MG63 (cell line): ENCODE measurements at regions not wholly inside any gene's neighbourhood (a gene's known extent, or its start where the extent isn't known, plus 50 kb on each side); places are given as distances from the start of the nearest gene placed in this dataset.
"Not testable (repeated sequence)": the region's sequence is repeated elsewhere in the genome, so short reads cannot be mapped to it uniquely, and the experiment has no call there.

Experiments
- DNase-seq: peaks from one replicate; pipeline ENCODE4 v3.0.0-alpha.2; 2020
- H3K27me3 ChIP-seq: fragments of 250-450 bp; sonication (Bioruptor Pico); 2 replicates; pipeline ENCODE4 v1.5.1; 2020; ENCODE audit warnings: mild to moderate bottlenecking, moderate library complexity
- H3K36me3 ChIP-seq: fragments of 250-450 bp; sonication (Bioruptor Pico); 2 replicates; pipeline ENCODE4 v1.5.1; 2020; ENCODE audit warnings: mild to moderate bottlenecking, moderate library complexity
- H3K4me3 ChIP-seq: fragments of 250-450 bp; sonication (Bioruptor Pico); 2 replicates; pipeline ENCODE4 v1.5.1; 2020; ENCODE audit warnings: mild to moderate bottlenecking, moderate library complexity
- H3K9me3 ChIP-seq: fragments of 250-450 bp; sonication (Bioruptor Pico); 2 replicates; pipeline ENCODE4 v1.5.1; 2020; ENCODE audit warnings: mild to moderate bottlenecking, moderate library complexity

DNA sequence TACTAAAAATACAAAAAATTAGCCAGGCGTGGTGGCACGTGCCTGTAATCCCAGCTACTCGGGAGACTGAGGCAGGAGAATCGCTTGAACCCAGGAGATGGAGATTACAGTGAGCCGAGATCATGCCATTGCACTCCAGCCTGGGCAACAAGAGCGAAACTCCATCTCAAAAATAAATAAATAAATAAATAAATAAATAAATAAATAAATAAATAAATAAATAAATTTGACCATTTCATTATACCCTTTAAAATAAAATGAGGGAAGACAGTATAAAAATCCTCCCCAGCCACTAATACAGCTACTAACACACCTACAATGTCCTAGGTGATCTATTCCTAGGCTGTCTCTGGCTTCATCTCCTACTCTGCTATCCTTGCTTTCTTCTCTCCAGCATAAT lies 562.8 kb downstream of the ZBBX start:
- H3K27me3 ChIP-seq, H3K4me3 ChIP-seq, DNase-seq, H3K9me3 ChIP-seq, H3K36me3 ChIP-seq: not testable (repeated sequence)

DNA sequence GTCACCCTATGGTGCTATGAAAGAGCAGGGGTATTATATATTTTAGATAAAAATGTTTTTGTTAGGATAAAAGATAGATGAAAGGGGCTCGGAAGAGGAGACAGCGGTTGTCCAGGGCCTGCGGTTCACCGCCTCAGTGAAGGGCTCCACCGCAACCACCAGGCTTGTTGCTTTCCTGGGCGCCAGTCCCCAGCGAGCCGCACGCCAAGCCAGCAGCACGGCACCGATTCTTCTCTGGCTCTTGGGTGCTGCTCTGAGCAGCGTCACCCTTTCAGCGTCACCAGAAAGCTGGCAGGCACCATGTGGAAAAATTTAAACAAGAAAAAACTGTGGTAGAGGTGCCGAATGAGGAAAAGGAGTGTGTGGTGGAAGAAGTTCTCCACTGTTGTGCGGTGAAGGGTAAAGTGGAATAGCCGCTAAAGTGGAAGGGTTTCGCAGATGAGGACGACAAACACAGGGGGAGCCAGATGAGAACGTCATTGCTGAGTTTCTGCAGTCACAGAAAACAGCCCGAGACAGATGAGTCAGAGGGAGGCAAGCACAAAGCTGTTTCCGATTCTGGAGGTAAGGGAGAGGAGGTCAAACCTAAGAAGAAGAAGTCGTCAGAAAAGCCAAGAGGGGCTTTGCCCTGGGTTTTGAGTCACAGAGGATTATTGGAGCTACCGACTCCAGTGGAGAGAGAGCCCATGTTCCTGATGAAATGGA lies 569.2 kb downstream of the ZBBX start:
- peak; percentile 30 for DNase-seq
- Histone ChIP-seq H3K27me3 (no peaks in the 10 kb centered on the region), H3K4me3 (peak overlapping the region; percentile 27), H3K36me3 (no peaks in the 10 kb centered on the region), H3K9me3 (no peaks in the 10 kb centered on the region)

DNA sequence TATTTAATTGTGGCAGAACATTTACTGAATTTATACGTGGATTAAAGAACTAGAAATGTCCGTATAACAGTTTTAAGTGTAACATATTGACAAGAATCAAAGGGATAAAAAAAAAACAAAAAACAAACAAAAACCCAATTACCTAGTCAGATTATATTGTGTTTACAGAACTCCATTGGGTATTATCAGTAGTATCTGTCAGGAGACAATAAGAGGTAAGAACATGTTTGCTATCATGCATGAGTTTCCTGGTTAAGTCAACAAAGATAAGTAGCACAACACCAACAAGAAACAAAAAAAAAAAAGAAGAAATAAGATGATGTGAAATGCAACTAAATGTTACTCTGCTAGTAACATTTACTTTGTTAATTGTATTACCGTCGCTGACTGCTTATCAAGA lies 570.6 kb downstream of the ZBBX start:
- Histone ChIP-seq H3K27me3 (no peaks in the 10 kb centered on the region), H3K9me3 (no peaks in the 10 kb centered on the region), H3K4me3 (no peak overlapping the region), H3K36me3 (no peaks in the 10 kb centered on the region)
- no peak for DNase-seq

DNA sequence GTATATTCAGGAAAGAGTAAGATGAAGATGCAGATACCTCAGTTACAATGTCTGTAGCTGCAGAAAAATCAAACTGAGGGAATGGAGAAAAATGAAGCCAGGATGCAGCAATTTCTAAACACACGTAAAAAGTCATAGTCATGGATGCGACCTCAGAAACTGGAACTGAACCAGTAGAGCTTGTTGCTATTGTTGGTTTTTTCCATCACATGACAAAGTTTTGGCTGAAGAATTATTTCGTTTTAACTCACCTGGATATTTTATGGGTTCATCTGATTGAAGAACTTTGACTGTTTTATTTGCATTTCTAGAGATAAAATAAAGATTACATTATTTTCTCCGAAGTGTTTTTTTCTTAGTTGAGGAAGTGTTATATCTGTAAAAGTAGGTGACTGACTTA lies 591.2 kb downstream of the ZBBX start:
- Histone ChIP-seq H3K36me3 (no peaks in the 10 kb centered on the region), H3K27me3 (no peaks in the 10 kb centered on the region), H3K4me3 (no peak overlapping the region), H3K9me3 (no peaks in the 10 kb centered on the region)
- DNase-seq: no peak

DNA sequence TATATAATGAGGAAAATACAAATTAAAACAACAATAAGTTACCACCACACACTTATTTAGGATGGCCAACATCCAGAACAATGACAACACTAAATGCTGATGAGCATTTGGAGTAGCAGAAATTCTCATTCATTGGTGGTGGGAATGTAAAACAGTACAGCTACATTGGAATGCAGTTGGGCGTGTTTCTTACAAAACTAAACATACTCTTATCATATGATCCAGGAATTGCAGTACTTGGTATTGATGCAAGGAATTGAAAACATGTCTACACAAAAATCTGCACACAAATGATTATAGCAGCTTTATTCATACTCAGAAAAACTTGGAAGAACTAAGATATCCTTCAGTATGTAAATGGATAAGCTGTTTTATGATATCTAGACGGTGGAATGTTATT lies 594.2 kb downstream of the ZBBX start:
- DNase-seq: no peak

DNA sequence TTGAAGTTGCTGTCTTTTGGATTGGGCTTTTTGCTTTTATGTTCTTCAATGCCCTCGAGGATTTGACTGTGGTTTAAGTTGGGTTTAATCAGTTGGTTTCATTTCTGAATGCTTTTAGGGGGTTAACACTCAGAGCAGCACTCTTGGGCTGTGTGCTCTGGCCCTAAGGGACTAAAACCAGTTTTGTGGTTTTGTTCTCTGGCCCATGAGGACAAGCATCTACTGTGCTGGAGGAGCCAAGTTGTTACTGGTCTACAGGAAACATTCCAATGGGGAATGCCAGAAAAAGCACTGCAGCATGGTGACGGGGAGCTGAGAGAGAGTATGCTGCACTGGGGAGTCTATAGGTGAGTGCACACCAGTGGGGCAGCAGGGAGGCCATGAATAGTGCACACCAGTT lies 596.9 kb downstream of the ZBBX start:
- no peak overlapping the region for H3K4me3 ChIP-seq
- no peaks in the 10 kb centered on the region for H3K36me3 ChIP-seq
- no peaks in the 10 kb centered on the region for H3K9me3 ChIP-seq
- no peak for DNase-seq
- no peaks in the 10 kb centered on the region for H3K27me3 ChIP-seq

More for the DNA sequence above, 594.2 kb downstream of the ZBBX start:
- no peaks in the 10 kb centered on the region for H3K9me3 ChIP-seq
- H3K4me3 ChIP-seq: no peak overlapping the region
- H3K36me3 ChIP-seq: no peaks in the 10 kb centered on the region
- H3K27me3 ChIP-seq: no peaks in the 10 kb centered on the region

DNA sequence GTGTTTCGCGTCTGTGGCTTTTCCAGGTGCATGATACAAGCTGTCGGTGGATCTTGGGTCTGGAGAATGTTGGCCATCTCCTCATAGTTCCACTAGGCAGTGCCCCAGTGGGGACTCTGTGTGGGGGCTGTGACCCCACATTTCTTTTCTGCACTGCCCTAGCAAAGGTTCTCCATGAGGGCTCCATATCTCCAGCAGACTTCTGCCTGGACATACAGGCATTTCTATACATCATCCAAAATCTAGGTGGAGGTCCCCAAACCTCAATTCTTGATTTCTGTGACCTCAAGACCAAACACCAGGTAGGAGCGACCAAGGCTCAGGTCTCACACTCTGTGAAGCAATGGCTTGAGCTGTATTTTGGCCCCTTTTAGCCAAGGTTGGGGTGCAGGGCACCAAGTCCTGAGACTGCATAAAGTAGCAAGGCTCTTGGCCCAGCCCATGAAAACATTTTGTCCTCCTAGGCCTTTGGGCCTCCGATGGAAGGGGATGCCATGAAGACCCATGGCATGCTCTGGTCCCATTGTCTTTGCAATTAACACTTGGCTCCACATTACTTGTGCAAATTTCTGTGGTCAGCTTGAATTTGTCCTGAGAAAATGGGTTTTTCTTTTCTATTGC lies 615.3 kb downstream of the ZBBX start:
- Histone ChIP-seq H3K4me3 (no peak overlapping the region), H3K27me3 (no peaks in the 10 kb centered on the region), H3K9me3 (no peaks in the 10 kb centered on the region), H3K36me3 (no peaks in the 10 kb centered on the region)
- DNase-seq: no peak

DNA sequence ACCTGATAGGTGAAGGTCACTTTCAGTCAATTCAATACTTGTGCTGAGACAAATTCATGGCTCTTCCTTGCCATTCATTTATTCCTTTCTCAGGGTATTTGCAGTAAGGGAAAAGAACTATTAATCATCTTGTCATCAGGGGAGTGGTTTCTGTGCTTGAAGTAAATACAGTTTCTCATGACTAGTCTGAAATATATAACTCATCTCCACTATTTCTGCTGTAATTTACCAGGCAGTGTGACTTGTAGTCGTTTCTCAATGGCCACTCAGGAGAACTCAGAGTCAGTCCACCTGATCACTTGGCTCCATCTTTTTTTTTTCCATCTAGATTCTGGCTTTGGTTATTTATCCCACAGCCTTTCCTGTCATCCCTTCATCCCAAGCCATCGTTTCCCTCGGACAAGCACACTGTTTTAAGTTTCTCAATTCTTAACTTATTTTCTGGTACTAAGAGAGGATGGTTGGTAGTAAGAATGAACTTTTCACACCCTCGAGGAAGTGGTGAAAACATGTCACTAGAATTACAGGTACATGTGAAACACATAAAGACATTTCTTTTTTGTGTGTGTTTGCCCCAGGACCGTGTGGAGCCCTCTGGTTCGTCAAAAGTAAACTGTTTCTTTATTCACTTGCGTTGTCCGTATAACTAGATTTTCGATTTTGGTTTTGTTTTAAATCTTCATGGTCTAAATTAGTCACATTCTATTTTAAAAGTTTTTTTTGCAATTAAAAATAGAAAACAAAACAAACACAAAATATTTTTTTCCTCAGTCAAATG lies 620.2 kb downstream of the ZBBX start:
- no peak for DNase-seq
- Histone ChIP-seq H3K9me3 (peaks cover 3% of the 10 kb centered on the region; the same call in 1 of the 2 replicates), H3K36me3 (no peaks in the 10 kb centered on the region), H3K4me3 (no peak overlapping the region), H3K27me3 (no peaks in the 10 kb centered on the region)

DNA sequence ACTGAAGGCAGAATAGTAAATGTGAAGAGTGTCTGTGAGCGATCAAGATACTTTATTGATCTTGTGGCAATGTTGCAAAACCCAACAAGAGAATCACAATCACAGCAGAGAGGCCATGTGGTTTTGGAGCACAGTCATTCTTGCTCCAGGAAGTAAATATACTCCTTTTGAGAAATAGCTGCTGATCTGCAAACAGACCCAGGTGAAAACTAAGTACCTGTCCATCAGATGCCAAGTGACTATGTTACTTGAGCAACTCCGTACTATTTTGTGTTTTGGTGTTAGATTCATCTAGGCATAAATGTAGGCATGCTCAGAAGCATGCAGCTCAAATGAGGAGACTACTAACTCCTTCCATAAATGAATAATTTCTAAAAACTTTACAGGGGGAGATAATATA lies 627.9 kb downstream of the ZBBX start:
- Histone ChIP-seq H3K4me3 (no peak overlapping the region), H3K9me3 (peaks cover 3% of the 10 kb centered on the region; the same call in 1 of the 2 replicates), H3K36me3 (no peaks in the 10 kb centered on the region), H3K27me3 (no peaks in the 10 kb centered on the region)
- no peak for DNase-seq

DNA sequence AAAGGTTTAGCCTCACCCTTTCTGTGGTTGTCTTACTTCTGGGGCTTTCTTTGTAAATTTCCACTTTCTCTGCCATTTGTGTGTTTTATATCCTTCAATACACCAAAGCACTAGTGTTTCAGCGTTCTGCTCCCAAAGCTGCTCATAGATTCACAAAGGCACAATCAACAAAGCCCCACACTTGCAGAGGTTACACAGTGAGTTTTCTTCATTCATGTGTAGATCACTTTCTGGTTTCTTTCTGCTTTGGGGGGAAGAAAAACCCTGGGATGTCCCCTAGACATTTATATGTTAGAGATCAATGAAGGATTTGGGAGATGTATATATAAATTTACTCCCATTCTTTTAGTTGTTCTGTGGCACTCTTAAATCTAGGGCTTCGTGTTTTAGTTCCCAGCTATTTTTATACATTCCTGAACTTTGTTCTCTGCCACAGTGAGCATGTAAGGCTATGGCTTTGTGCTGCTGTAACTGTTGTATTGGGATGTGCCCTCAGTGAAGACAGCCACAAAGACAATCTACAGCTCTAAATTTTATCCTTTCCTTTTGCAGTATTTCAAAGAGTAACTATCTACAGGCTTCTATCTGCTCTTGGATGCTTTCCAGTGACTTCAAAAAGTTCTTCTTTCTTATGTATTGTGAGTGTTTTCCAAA lies 636.5 kb downstream of the ZBBX start:
- Histone ChIP-seq H3K27me3 (no peaks in the 10 kb centered on the region), H3K4me3 (no peak overlapping the region), H3K9me3 (no peaks in the 10 kb centered on the region), H3K36me3 (no peaks in the 10 kb centered on the region)
- no peak for DNase-seq

DNA sequence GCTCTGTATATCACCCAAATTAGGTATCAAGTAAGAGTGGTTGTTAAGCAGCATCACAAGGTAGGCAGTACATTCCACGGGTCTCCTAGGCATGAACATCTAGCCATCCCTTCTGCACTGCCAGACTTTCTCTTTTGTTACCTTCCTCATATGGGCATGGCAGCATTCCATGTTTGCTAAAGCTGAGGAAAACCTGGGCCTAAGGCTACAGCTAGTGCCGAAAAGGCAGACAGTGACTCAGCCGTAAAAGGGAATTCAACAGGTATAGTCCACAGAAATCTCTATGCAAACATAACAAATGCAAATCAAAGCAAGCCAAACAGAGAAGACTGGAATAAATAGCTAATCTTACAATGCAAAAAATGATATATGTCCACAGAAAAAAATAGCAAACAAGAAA lies 645.4 kb downstream of the ZBBX start:
- no peaks in the 10 kb centered on the region for H3K36me3 ChIP-seq
- no peak overlapping the region for H3K4me3 ChIP-seq
- H3K9me3 ChIP-seq: no peaks in the 10 kb centered on the region
- no peak for DNase-seq
- no peaks in the 10 kb centered on the region for H3K27me3 ChIP-seq

DNA sequence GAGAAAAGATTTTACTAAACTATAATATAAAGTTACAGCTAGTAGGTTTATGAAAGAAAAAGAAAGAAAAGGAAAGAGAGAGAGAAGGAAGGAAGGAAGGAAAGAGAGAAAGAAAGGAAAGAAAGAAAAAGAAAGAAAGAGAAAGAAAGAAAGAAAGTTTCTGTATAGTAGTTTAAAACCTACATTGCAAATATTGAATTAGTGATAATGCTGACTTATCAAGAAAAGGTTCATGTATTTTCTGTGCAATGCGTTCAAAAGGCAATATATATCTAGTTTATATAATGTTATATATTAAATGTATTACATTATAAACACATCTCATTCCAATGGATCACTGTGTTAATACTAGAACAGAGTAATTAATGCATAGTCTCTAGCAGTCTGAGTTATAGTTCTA lies 648.4 kb downstream of the ZBBX start:
- no peaks in the 10 kb centered on the region for H3K9me3 ChIP-seq
- no peak overlapping the region for H3K4me3 ChIP-seq
- H3K36me3 ChIP-seq: no peaks in the 10 kb centered on the region
- H3K27me3 ChIP-seq: no peaks in the 10 kb centered on the region
- DNase-seq: no peak

DNA sequence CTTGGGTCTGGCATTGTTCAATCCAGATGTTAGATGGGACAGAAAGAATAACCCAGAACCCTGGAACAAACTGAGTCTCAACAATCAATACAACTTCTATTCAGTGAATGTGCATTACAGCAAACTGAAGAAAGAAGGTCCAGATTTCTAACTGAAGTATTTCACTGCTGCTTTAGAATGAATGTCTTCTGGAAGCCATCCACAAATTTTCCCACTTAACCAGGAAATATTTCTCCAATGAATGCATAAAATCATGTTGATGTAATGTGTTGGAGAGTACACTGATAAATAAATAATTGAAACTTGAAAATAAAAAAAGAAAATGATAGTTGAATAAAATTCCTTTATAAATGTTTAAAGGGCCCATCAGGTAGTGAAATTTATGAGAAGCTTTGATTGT lies 658.6 kb downstream of the ZBBX start:
- DNase-seq: no peak
- no peaks in the 10 kb centered on the region for H3K36me3 ChIP-seq
- no peaks in the 10 kb centered on the region for H3K27me3 ChIP-seq
- H3K9me3 ChIP-seq: no peaks in the 10 kb centered on the region
- no peak overlapping the region for H3K4me3 ChIP-seq

DNA sequence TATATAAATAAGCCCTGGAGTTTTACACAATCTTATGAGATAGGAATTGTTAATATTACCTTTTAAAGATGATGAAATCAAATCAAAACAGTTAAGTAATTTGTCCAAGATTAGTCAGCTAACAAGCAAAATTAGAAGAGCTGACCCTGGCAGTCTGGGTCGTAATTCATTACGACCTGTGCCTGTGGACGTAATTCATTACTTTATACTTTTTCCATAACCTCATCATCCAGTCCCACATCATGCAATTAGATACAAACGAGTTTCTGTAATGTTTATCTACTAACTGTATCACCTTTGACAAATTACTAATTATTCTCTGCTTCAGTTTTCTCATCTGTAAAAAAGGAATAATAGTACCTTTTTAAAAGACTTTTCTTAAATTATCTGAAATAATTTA lies 665.9 kb downstream of the ZBBX start:
- DNase-seq: no peak
- no peaks in the 10 kb centered on the region for H3K27me3 ChIP-seq
- H3K9me3 ChIP-seq: no peaks in the 10 kb centered on the region
- H3K36me3 ChIP-seq: no peaks in the 10 kb centered on the region
- no peak overlapping the region for H3K4me3 ChIP-seq

DNA sequence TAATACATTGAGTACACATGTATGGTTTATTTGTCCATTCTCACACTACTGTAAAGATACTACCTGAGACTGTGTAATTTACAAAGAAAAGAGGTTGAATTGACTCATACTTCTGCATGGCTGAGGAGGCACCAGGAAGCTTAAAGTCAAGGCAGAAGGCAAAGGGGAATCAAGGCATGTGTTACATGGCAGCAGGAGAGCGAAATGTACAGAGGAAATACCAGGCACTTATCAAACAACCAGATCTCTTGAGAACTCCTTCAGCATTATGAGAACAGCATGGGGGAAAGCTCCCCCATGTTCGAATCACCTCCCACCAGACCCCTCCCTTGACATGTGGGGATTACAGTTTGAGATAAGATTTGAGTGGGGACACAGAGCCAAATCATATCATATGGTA lies 666.3 kb downstream of the ZBBX start:
- Histone ChIP-seq H3K27me3 (no peaks in the 10 kb centered on the region), H3K9me3 (no peaks in the 10 kb centered on the region), H3K36me3 (no peaks in the 10 kb centered on the region), H3K4me3 (no peak overlapping the region)
- no peak for DNase-seq

DNA sequence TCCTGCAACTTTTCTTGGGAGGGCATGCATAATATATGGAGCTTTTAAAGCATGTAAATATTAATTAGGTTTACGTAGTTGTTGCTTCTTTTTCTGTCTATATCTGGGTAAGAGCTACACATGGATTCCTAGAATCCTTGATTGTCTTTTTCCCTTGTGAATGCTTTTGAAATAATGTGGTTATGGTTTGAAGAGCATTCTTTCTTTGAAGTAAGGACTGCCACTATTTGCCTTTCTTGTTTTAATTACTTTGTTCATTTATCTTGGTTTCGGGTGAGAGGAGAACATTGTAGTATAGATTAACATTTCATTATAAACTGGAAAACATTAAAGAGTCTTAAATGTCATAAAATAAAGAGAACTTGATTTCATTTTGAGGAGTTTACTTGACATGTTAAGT lies 674.0 kb downstream of the ZBBX start:
- DNase-seq: no peak
- Histone ChIP-seq H3K4me3 (no peak overlapping the region), H3K9me3 (no peaks in the 10 kb centered on the region), H3K36me3 (no peaks in the 10 kb centered on the region), H3K27me3 (no peaks in the 10 kb centered on the region)

DNA sequence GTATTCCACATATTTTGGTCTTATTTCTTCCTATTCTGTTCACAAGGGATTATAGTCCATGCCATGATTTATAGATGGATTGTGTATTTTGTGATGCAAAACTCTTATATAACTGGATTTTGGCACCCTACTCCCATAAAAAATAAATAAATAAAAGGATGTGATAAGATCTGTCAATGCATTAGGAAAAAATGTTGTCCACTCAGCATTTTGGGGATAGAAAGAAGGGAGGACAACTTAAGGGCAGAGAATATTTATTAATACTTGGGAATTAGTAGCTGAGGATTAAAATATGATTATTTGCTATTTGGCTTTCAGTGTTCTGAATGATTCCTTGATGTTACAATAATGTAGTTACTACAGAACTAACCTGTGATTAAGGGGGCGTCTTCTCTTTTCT lies 682.6 kb downstream of the ZBBX start:
- no peaks in the 10 kb centered on the region for H3K9me3 ChIP-seq

More for the DNA sequence above, 682.6 kb downstream of the ZBBX start:
- Histone ChIP-seq H3K4me3 (no peak overlapping the region), H3K27me3 (no peaks in the 10 kb centered on the region), H3K36me3 (no peaks in the 10 kb centered on the region)
- no peak for DNase-seq
